SU-DHL-6 (cell line): ENCODE measurements at regions not wholly inside any gene's neighbourhood (a gene's known extent, or its start where the extent isn't known, plus 50 kb on each side); places are given as distances from the start of the nearest gene placed in this dataset.

Experiments
- EZH2phosphoT487 ChIP-seq: fragments of 200-600 bp; sonication (generic), shearing (Covaris generic); conservative IDR thresholded peaks from 2 replicates; pipeline ENCODE4 v1.6.1; 2018; ENCODE audit warnings: mild to moderate bottlenecking, antibody characterized with exemption, low read length, moderate library complexity, mixed read lengths
- TF ChIP-seq, protein P1 (sequence below): fragments of 200-600 bp; sonication (generic); IDR thresholded peaks from one replicate; pipeline ENCODE4 v1.5.1; 2017; ENCODE audit warnings: antibody characterized with exemption, mild to moderate bottlenecking, low read length, moderate library complexity; ENCODE audit not compliant: insufficient read depth, poor library complexity, severe bottlenecking

DNA sequence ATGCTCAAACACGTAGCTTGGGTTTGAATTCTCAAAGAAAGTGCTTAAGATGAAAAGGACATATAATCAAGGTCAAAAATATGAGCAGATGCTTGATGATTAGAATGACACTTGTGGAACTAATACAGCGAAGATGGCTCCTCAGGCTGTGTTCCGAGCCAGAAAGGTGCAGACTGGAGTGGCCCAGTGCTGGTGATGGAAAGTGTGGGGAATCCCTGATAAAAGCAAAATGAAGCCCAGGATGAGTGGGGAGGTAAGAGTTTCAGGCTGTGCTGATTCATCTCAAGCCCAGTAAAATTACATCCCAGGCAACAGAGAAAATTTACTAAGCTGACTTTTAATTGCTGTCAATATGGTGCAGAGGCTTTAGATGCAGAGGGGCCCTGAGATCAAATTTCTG, 77.8 kb upstream of the IKZF1 start:
- TF ChIP-seq, protein P1, sequence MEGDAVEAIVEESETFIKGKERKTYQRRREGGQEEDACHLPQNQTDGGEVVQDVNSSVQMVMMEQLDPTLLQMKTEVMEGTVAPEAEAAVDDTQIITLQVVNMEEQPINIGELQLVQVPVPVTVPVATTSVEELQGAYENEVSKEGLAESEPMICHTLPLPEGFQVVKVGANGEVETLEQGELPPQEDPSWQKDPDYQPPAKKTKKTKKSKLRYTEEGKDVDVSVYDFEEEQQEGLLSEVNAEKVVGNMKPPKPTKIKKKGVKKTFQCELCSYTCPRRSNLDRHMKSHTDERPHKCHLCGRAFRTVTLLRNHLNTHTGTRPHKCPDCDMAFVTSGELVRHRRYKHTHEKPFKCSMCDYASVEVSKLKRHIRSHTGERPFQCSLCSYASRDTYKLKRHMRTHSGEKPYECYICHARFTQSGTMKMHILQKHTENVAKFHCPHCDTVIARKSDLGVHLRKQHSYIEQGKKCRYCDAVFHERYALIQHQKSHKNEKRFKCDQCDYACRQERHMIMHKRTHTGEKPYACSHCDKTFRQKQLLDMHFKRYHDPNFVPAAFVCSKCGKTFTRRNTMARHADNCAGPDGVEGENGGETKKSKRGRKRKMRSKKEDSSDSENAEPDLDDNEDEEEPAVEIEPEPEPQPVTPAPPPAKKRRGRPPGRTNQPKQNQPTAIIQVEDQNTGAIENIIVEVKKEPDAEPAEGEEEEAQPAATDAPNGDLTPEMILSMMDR: no peak
- TF ChIP-seq EZH2phosphoT487: no peak
